HEK293 (cell line): ENCODE measurements at regions not wholly inside any gene's neighbourhood (a gene's known extent, or its start where the extent isn't known, plus 50 kb on each side); places are given as distances from the start of the nearest gene placed in this dataset.

ENCODE experiments used
- CTCF ChIA-PET: fragments of 350-600 bp; formaldehyde crosslinking; extraction: SDS; loops from one replicate; lab custom pipeline; 2021; ENCODE audit warnings: antibody characterized with exemption; lab: Yijun Ruan, JAX
- POLR2A ChIA-PET: fragments of 300-600 bp; formaldehyde crosslinking; extraction: SDS; loops from one replicate; lab custom pipeline; 2020; ENCODE audit warnings: antibody characterized with exemption, inconsistent platforms; lab: Yijun Ruan, JAX
- H3K27ac ChIP-seq: fragments of 200-500 bp; sonication (Bioruptor generic); 2 replicates; pipeline ENCODE4 v1.5.1; 2014; ENCODE audit warnings: low read depth, low read length, control low read depth, inconsistent platforms; ENCODE audit errors: extremely low read depth
- H3K36me3 ChIP-seq, 2 experiments: fragments of 200-500 bp in 1 of 2; sonication (Bioruptor generic) in 1 of 2; 1 replicate in 1 of 2; 2 replicates in 1 of 2; pipeline ENCODE4 v1.5.1; 2014 to 2017; ENCODE audit warnings: inconsistent platforms in 2 of 2, low read length in 2 of 2; ENCODE audit not compliant: control insufficient read depth in 2 of 2, insufficient read depth in 1 of 2
- H3K4me1 ChIP-seq: fragments of 200-500 bp; sonication (Bioruptor generic); 2 replicates; pipeline ENCODE4 v1.5.1; 2014; ENCODE audit warnings: mild to moderate bottlenecking, low read length, inconsistent platforms; ENCODE audit not compliant: control insufficient read depth, insufficient read depth
- H3K4me3 ChIP-seq: 2 replicates; pipeline ENCODE4 v1.5.1; 2011; ENCODE audit warnings: low read depth, mild to moderate bottlenecking, control low read depth, low read length, moderate library complexity
- H3K9me3 ChIP-seq: fragments of 200-500 bp; sonication (Bioruptor generic); 2 replicates; pipeline ENCODE4 v1.5.1; 2014; ENCODE audit warnings: low read depth, low read length, inconsistent platforms; ENCODE audit not compliant: control insufficient read depth, insufficient read depth
- HOXA7 ChIP-seq: sonication (generic); formaldehyde crosslinking; IDR thresholded peaks from 2 replicates; pipeline ENCODE4 v1.8.1; 2022; ENCODE audit warnings: missing genetic modification reagents, borderline replicate concordance
- KLF8 ChIP-seq: fragments of 450-650 bp; formaldehyde crosslinking; IDR thresholded peaks from 2 replicates; pipeline ENCODE4 v1.5.1; 2016; ENCODE audit warnings: missing biosample characterization, missing genetic modification characterization
- MYNN ChIP-seq: fragments of 450-650 bp; formaldehyde crosslinking; IDR thresholded peaks from 2 replicates; pipeline ENCODE4 v1.5.1; 2016; ENCODE audit warnings: missing biosample characterization, missing genetic modification characterization, borderline replicate concordance
- SALL2 ChIP-seq: fragments of 450-650 bp; formaldehyde crosslinking; IDR thresholded peaks from 2 replicates; pipeline ENCODE4 v1.5.0; 2017; ENCODE audit warnings: missing biosample characterization, mild to moderate bottlenecking, missing genetic modification characterization, borderline replicate concordance
- TSHZ1 ChIP-seq: fragments of 450-650 bp; formaldehyde crosslinking; IDR thresholded peaks from 2 replicates; pipeline ENCODE4 v1.5.1; 2016; ENCODE audit warnings: missing biosample characterization, missing genetic modification characterization, borderline replicate concordance
- ZBTB1 ChIP-seq: fragments of 450-650 bp; formaldehyde crosslinking; IDR thresholded peaks from 2 replicates; pipeline ENCODE4 v1.5.1; 2016; ENCODE audit warnings: missing biosample characterization, missing genetic modification characterization
- ZBTB21 ChIP-seq: fragments of 450-650 bp; formaldehyde crosslinking; IDR thresholded peaks from 2 replicates; pipeline ENCODE4 v1.5.1; 2017; ENCODE audit warnings: missing biosample characterization, missing genetic modification characterization
- ZBTB44 ChIP-seq: fragments of 450-650 bp; IDR thresholded peaks from 2 replicates; pipeline ENCODE4 v1.5.1; 2018; ENCODE audit warnings: missing biosample characterization, mild to moderate bottlenecking, missing genetic modification characterization
- ZFP37 ChIP-seq: fragments of 450-650 bp; formaldehyde crosslinking; IDR thresholded peaks from 2 replicates; pipeline ENCODE4 v1.5.1; 2016; ENCODE audit warnings: missing biosample characterization, missing genetic modification characterization
- ZNF132 ChIP-seq: fragments of 450-650 bp; formaldehyde crosslinking; IDR thresholded peaks from 2 replicates; pipeline ENCODE4 v1.5.1; 2017; ENCODE audit warnings: missing biosample characterization, missing genetic modification characterization, borderline replicate concordance
- ZNF146 ChIP-seq: fragments of 450-650 bp; formaldehyde crosslinking; IDR thresholded peaks from 2 replicates; pipeline ENCODE4 v1.5.1; 2016; ENCODE audit warnings: missing biosample characterization, missing genetic modification characterization
- ZNF366 ChIP-seq: fragments of 450-650 bp; formaldehyde crosslinking; conservative IDR thresholded peaks from 2 replicates; pipeline ENCODE4 v1.5.1; 2016; ENCODE audit warnings: missing biosample characterization, missing genetic modification characterization
- ZNF610 ChIP-seq: fragments of 450-650 bp; formaldehyde crosslinking; IDR thresholded peaks from 2 replicates; pipeline ENCODE4 v1.5.1; 2016; ENCODE audit warnings: missing biosample characterization, missing genetic modification characterization, borderline replicate concordance
- ZNF645 ChIP-seq: fragments of 450-650 bp; formaldehyde crosslinking; IDR thresholded peaks from 2 replicates; pipeline ENCODE4; 2016; ENCODE audit warnings: missing biosample characterization, missing genetic modification characterization
- ZNF747 ChIP-seq: fragments of 450-650 bp; formaldehyde crosslinking; IDR thresholded peaks from 2 replicates; pipeline ENCODE4 v1.5.1; 2016; ENCODE audit warnings: missing biosample characterization, missing genetic modification characterization
- ZSCAN16 ChIP-seq: fragments of 450-650 bp; formaldehyde crosslinking; IDR thresholded peaks from 2 replicates; pipeline ENCODE4 v1.5.1; 2016; ENCODE audit warnings: missing biosample characterization, missing genetic modification characterization
- TF ChIP-seq, protein P1 (sequence below): fragments of 450-650 bp; formaldehyde crosslinking; IDR thresholded peaks from 2 replicates; pipeline ENCODE4 v1.5.1; 2016; ENCODE audit warnings: missing biosample characterization, missing genetic modification characterization
- TF ChIP-seq, protein P2 (sequence below): fragments of 450-650 bp; formaldehyde crosslinking; IDR thresholded peaks from 2 replicates; pipeline ENCODE4 v1.5.1; 2017; ENCODE audit warnings: missing biosample characterization, missing genetic modification characterization
- TF ChIP-seq, protein P3 (sequence below): fragments of 450-650 bp; formaldehyde crosslinking; IDR thresholded peaks from 2 replicates; pipeline ENCODE4 v1.5.1; 2016; ENCODE audit warnings: missing biosample characterization, missing genetic modification characterization, low read depth
- TF ChIP-seq, protein P4 (sequence below): fragments of 450-650 bp; formaldehyde crosslinking; IDR thresholded peaks from 2 replicates; pipeline ENCODE4 v1.5.1; 2016; ENCODE audit warnings: missing biosample characterization, missing genetic modification characterization

DNA sequence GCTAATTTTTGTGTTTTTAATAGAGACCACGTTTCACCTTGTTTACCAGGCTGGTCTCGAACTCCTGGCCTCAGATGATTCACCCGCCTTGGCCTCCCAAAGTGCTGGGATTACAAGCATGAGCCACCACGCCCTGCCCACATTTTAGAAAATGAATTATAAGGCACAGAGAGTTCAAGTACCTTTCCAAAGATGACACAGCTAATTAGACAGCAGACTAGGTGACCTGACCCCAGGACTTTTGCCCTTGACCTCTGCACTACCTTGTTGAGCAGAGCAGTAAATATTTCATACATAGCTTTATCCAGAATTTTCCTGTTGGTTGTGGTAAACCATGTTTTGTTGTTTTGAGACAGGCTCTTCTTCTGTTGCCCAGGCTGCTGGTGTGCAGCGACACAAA is 131.3 kb upstream of the KCTD7 start:
- CTCF ChIA-PET: no interaction called here
- POLR2A ChIA-PET: no interaction called here
- TF ChIP-seq ZNF132 (tag by site-specific recombination) (no peak), ZSCAN16 (tag by site-specific recombination) (no peak), ZNF610 (tag by site-specific recombination) (no peak), HOXA7 (CRISPR knock-in tag) (no peak), ZNF146 (tag by site-specific recombination) (no peak), KLF8 (tag by site-specific recombination) (no peak), ZBTB21 (tag by site-specific recombination) (no peak), MYNN (tag by site-specific recombination) (no peak), ZNF645 (tag by site-specific recombination) (no peak), ZBTB1 (no peak)
- TF ChIP-seq, protein P1, sequence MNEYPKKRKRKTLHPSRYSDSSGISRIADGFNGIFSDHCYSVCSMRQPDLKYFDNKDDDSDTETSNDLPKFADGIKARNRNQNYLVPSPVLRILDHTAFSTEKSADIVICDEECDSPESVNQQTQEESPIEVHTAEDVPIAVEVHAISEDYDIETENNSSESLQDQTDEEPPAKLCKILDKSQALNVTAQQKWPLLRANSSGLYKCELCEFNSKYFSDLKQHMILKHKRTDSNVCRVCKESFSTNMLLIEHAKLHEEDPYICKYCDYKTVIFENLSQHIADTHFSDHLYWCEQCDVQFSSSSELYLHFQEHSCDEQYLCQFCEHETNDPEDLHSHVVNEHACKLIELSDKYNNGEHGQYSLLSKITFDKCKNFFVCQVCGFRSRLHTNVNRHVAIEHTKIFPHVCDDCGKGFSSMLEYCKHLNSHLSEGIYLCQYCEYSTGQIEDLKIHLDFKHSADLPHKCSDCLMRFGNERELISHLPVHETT (tag by site-specific recombination): no peak
- TF ChIP-seq, protein P2, sequence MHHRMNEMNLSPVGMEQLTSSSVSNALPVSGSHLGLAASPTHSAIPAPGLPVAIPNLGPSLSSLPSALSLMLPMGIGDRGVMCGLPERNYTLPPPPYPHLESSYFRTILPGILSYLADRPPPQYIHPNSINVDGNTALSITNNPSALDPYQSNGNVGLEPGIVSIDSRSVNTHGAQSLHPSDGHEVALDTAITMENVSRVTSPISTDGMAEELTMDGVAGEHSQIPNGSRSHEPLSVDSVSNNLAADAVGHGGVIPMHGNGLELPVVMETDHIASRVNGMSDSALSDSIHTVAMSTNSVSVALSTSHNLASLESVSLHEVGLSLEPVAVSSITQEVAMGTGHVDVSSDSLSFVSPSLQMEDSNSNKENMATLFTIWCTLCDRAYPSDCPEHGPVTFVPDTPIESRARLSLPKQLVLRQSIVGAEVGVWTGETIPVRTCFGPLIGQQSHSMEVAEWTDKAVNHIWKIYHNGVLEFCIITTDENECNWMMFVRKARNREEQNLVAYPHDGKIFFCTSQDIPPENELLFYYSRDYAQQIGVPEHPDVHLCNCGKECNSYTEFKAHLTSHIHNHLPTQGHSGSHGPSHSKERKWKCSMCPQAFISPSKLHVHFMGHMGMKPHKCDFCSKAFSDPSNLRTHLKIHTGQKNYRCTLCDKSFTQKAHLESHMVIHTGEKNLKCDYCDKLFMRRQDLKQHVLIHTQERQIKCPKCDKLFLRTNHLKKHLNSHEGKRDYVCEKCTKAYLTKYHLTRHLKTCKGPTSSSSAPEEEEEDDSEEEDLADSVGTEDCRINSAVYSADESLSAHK (tag by site-specific recombination): no peak
- TF ChIP-seq, protein P3, sequence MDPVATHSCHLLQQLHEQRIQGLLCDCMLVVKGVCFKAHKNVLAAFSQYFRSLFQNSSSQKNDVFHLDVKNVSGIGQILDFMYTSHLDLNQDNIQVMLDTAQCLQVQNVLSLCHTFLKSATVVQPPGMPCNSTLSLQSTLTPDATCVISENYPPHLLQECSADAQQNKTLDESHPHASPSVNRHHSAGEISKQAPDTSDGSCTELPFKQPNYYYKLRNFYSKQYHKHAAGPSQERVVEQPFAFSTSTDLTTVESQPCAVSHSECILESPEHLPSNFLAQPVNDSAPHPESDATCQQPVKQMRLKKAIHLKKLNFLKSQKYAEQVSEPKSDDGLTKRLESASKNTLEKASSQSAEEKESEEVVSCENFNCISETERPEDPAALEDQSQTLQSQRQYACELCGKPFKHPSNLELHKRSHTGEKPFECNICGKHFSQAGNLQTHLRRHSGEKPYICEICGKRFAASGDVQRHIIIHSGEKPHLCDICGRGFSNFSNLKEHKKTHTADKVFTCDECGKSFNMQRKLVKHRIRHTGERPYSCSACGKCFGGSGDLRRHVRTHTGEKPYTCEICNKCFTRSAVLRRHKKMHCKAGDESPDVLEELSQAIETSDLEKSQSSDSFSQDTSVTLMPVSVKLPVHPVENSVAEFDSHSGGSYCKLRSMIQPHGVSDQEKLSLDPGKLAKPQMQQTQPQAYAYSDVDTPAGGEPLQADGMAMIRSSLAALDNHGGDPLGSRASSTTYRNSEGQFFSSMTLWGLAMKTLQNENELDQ (tag by site-specific recombination): no peak
- TF ChIP-seq, all 188 proteins: peak for 0

DNA sequence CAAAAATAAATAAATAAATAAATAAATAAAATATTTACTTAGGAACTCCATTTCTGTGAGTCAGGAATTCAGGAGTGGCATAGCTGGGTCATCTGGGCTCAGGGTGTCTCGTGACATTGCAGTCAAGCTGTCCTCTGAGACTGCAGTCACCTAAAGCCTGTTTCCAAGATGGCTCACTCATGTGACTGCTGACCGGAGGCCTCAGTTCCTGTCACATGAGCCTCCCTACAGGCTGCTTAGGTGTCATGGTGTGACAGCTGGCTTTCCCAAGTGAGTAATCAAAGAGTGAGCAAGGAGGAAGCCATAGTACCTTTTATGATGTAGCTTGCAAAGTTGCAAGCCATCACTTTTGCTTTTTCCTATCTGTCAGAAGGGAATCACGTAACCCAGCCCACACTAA is 128.6 kb upstream of the KCTD7 start:
- Histone ChIP-seq H3K27ac (no peak overlapping the region), H3K4me1 (no peaks in the 10 kb centered on the region), H3K4me3 (no peak overlapping the region), H3K9me3 (no peaks in the 10 kb centered on the region), H3K36me3 (no peaks in the 10 kb centered on the region; a peak in 1 of 3 replicates)
- ChIA-PET POLR2A (no interaction called here), CTCF (interaction anchor here (0.7 kb wide), 1 partner anchor 471 kb away, joined by 4 read pairs; no protein-coding TSS in a partner anchor)
- TF ChIP-seq, protein P4, sequence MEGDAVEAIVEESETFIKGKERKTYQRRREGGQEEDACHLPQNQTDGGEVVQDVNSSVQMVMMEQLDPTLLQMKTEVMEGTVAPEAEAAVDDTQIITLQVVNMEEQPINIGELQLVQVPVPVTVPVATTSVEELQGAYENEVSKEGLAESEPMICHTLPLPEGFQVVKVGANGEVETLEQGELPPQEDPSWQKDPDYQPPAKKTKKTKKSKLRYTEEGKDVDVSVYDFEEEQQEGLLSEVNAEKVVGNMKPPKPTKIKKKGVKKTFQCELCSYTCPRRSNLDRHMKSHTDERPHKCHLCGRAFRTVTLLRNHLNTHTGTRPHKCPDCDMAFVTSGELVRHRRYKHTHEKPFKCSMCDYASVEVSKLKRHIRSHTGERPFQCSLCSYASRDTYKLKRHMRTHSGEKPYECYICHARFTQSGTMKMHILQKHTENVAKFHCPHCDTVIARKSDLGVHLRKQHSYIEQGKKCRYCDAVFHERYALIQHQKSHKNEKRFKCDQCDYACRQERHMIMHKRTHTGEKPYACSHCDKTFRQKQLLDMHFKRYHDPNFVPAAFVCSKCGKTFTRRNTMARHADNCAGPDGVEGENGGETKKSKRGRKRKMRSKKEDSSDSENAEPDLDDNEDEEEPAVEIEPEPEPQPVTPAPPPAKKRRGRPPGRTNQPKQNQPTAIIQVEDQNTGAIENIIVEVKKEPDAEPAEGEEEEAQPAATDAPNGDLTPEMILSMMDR (tag by site-specific recombination): no peak
- TF ChIP-seq ZFP37 (tag by site-specific recombination): no peak
- no peak for TF ChIP-seq ZBTB44
- no peak for TF ChIP-seq ZNF366 (tag by site-specific recombination)
- no peak for TF ChIP-seq ZSCAN16 (tag by site-specific recombination)
- no peak for TF ChIP-seq SALL2
- TF ChIP-seq ZNF747 (tag by site-specific recombination): no peak
- TF ChIP-seq TSHZ1 (tag by site-specific recombination): no peak

More for the DNA sequence above, 131.3 kb upstream of the KCTD7 start:
- no peak overlapping the region for H3K4me3 ChIP-seq
- H3K4me1 ChIP-seq: no peaks in the 10 kb centered on the region
- no peaks in the 10 kb centered on the region; a peak in 1 of 3 replicates for H3K36me3 ChIP-seq
- no peaks in the 10 kb centered on the region for H3K9me3 ChIP-seq
- no peak overlapping the region for H3K27ac ChIP-seq
